DMS53 (cell line): ENCODE measurements at regions not wholly inside any gene's neighbourhood (a gene's known extent, or its start where the extent isn't known, plus 50 kb on each side); places are given as distances from the start of the nearest gene placed in this dataset.

ENCODE experiments used
- DNase-seq: peaks from one replicate; lab custom pipeline; 2025; lab: John Stamatoyannopoulos, UW

GRCh38 chrX:125505207-125505606 lies 185.5 kb downstream of the TEX13C start:
- DNase-seq = no peak

- no peak for DNase-seq
Measured at GRCh38 chrX:125507119-125507518, 187.4 kb downstream of the TEX13C start.

- DNase-seq = no peak
Measured at GRCh38 chrX:125520029-125520428, 200.4 kb downstream of the TEX13C start.

GRCh38 chrX:125522752-125523151 lies 203.1 kb downstream of the TEX13C start:
- no peak for DNase-seq

GRCh38 chrX:125532411-125533089 lies 212.9 kb downstream of the TEX13C start:
- DNase-seq = peak; percentile 23

- no peak for DNase-seq
Measured at GRCh38 chrX:125533352-125533751, 213.7 kb downstream of the TEX13C start.

- DNase-seq = no peak
Measured at GRCh38 chrX:125544031-125544660, 224.5 kb downstream of the TEX13C start.

GRCh38 chrX:125544856-125545255 lies 225.2 kb downstream of the TEX13C start:
- no peak for DNase-seq

GRCh38 chrX:125577479-125577878 lies 257.8 kb downstream of the TEX13C start:
- DNase-seq = no peak

GRCh38 chrX:125604448-125604847 lies 284.8 kb downstream of the TEX13C start:
- DNase-seq = no peak

- peak; percentile 7 for DNase-seq
Measured at GRCh38 chrX:125605145-125605544, 285.5 kb downstream of the TEX13C start.

GRCh38 chrX:125614591-125615343 lies 295.1 kb downstream of the TEX13C start:
- DNase-seq = peak; percentile 30

GRCh38 chrX:125620715-125621587 lies 301.3 kb downstream of the TEX13C start:
- peak; percentile 6 for DNase-seq

- DNase-seq = no peak
Measured at GRCh38 chrX:125621588-125621927, 301.9 kb downstream of the TEX13C start.

- DNase-seq = no peak
Measured at GRCh38 chrX:125622899-125623298, 303.2 kb downstream of the TEX13C start.

GRCh38 chrX:125627676-125628075 lies 308.0 kb downstream of the TEX13C start:
- no peak for DNase-seq

GRCh38 chrX:125628435-125628834 lies 308.8 kb downstream of the TEX13C start:
- no peak for DNase-seq

GRCh38 chrX:125641405-125641804 lies 321.7 kb downstream of the TEX13C start:
- DNase-seq = no peak

- DNase-seq = peak; percentile 58
Measured at GRCh38 chrX:125646195-125646594, 326.5 kb downstream of the TEX13C start.

- peak; percentile 1 for DNase-seq
Measured at GRCh38 chrX:125651426-125651825, 331.8 kb downstream of the TEX13C start.

GRCh38 chrX:125654501-125654900 lies 334.8 kb downstream of the TEX13C start:
- no peak for DNase-seq

- peak; percentile 1 for DNase-seq
Measured at GRCh38 chrX:125673758-125674157, 354.1 kb downstream of the TEX13C start.
